Fibroblast of villous mesenchyme (primary cell): ENCODE measurements at regions not wholly inside any gene's neighbourhood (a gene's known extent, or its start where the extent isn't known, plus 50 kb on each side); places are given as distances from the start of the nearest gene placed in this dataset.
A peak's percentile ranks its signal among the peaks of the same experiment; 100 is the strongest.

ENCODE experiments used
- DNase-seq: peaks from one replicate; pipeline ENCODE4 v3.0.0-alpha.2; 2010; ENCODE audit warnings: low read depth
- H3K4me3 ChIP-seq: 2 replicates; pipeline ENCODE4 v1.5.1; 2011; ENCODE audit warnings: low read depth, mild to moderate bottlenecking, low read length
- TF ChIP-seq, protein P1 (sequence below): IDR thresholded peaks from 2 replicates; pipeline ENCODE4 v1.5.1; 2012; ENCODE audit warnings: low read depth, mild to moderate bottlenecking, low read length; ENCODE audit not compliant: insufficient read depth

DNA sequence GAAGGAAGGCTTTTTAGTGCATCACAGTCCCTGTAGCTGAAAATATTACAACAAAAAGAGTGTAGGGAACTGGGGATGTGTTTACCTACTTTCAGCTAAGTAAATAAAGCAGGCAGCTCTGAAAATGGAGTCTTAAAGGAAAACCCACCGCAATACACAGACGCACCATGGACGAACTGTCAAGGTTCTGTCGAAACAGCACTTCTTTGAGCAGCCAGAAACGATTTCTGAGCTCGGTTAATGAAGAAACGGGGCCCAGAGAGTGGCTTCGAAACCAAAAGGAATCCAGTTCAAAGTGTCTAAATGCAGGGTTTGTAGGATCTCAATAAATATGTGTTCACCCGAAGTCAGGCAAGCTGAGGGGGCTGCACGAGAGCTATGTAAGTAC is 275.4 kb upstream of the NEBL start:
- no peak overlapping the region for H3K4me3 ChIP-seq
- TF ChIP-seq, protein P1, sequence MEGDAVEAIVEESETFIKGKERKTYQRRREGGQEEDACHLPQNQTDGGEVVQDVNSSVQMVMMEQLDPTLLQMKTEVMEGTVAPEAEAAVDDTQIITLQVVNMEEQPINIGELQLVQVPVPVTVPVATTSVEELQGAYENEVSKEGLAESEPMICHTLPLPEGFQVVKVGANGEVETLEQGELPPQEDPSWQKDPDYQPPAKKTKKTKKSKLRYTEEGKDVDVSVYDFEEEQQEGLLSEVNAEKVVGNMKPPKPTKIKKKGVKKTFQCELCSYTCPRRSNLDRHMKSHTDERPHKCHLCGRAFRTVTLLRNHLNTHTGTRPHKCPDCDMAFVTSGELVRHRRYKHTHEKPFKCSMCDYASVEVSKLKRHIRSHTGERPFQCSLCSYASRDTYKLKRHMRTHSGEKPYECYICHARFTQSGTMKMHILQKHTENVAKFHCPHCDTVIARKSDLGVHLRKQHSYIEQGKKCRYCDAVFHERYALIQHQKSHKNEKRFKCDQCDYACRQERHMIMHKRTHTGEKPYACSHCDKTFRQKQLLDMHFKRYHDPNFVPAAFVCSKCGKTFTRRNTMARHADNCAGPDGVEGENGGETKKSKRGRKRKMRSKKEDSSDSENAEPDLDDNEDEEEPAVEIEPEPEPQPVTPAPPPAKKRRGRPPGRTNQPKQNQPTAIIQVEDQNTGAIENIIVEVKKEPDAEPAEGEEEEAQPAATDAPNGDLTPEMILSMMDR = no peak
- no peak for DNase-seq

DNA sequence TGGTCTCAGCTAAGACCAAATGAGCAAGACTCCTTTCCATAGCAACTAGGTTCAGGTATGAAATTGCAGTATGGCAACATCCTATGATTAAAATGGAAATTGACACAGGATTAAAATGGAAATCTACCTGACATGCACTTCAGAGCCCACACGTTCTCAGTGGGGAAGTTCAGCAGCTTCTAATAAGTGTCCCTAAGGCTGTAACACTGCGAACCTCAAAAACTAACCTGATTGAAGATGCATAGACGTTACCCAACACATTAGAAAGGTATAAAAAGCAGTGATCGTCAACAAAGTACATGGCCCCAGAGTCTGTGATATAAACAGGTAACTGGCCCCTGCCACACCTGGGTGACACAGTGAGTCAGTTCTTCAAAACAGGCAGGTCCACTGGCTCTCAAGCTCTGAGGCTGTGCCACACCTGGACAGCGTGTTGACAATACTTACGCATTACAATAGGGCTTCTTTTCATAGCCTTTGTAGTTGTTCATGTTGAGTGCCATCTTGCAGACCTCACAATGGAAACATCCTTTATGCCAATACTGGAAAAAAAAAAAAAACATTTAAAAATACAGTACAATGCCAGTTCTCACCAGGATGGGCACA is 274.9 kb upstream of the NEBL start:
- TF ChIP-seq, protein P1 = no peak
- no peak for DNase-seq
- H3K4me3 ChIP-seq = no peak overlapping the region

DNA sequence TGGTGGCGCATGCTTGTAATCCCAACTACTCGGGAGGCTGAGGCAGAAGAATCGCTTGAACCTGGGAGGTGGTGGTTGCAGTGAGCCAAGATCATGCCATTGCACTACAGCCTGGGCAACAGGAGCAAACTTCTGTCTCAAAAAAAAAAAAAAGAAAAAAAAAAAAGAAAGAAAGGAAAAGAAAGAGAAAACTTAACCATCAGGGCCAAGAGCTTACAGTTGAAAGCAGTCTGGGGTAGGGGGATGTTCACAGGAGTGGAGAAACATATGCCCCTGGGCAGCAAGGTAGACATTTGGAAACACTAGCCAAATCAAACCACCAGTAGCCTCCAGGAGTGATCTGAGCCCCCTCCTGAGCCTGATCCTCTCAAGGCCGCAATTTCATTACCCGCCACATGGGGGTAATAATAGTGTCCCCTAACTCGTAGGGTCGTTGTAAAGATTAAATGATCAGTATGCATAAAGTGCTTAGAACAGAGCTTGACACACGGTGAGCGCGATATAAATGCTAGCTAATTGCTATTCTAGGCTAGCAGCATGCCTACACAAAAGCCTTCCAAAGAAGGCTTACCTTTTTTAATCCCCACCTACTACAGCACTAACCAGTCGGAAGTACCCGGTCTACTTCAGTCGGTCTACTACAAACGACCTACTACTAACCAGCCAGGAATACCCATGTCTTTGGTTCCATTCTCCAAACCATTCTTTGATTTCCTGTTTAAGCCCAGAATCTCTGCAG is 274.3 kb upstream of the NEBL start:
- TF ChIP-seq, protein P1 = peak; percentile 10
- no peak for DNase-seq
- H3K4me3 ChIP-seq = no peak overlapping the region

DNA sequence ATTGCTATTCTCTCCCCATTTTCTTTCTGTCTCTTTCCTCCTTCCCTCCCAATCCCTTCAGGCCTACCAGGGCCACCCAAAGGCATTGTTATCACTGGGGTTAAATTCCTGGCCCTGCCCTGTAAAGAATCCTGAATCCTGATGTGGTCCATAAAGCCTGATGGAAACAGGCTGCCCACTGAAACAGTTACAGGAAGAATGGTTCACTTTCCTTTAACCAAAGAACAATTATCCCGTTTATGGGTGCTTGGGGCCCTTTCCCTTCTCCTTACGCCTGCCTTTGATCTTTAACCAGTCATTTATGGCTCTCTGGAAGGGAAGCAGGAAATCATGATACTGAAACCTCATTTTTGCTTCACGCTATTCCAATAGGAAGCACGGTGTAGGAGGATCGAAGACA is 273.1 kb upstream of the NEBL start:
- no peak for DNase-seq
- H3K4me3 ChIP-seq = no peak overlapping the region
- TF ChIP-seq, protein P1 = no peak

DNA sequence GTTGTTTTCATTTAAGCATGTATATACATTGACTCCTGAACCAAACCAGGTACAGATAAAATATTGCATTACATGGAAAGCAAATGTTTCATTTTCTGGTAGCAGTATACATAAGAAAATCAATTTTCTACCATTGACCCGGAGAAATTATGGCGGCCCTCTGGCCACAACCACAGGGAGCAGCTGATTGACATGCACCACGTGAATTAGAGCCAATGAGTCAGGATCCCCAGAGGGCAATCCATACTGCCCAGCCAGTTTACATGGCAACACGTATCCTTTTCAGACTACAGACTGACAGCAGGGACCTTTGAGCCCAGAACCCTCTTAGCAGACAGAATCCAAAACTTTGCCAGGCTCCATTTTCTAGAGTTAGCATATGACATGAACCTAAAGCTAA is 272.2 kb upstream of the NEBL start:
- H3K4me3 ChIP-seq = no peak overlapping the region
- DNase-seq = no peak
- TF ChIP-seq, protein P1 = no peak

DNA sequence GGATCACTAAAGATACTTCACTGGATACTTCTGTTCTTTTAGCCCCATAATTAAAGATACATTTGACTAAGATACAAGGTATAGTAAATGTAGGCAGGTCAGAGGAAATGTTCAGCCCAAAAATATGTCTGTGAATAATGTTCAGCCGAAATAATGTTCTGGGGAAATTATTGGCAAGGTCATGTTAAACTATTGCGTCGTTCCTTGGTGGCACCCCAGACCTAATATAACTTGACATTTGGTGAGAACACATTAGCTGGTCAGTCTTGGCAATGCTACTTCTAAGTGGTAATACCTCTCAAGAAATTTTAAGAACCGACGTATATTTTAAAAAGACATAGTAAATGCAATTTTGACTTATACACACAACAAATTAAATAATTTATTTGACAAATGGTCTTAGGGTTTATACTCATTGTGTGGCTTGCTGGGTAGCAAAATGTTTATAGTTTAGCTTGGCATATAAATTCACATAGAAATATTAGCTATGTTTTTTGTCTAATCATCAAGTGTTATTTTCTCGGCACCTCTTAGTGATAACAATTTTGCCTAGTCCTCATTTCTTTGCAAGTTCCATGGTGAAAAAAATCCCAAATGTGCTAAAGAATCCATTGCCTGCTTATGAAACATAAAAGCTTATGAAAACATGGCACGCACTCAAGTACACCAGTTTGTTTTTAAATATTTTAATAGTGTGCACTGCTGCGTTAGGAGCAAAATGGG is 270.3 kb upstream of the NEBL start:
- no peak for DNase-seq
- H3K4me3 ChIP-seq = no peak overlapping the region
- TF ChIP-seq, protein P1 = no peak
